ENCODE measurements at regions not wholly inside any gene's neighbourhood (a gene's known extent, or its start where the extent isn't known, plus 50 kb on each side); places are given as distances from the start of the nearest gene placed in this dataset.

DNA sequence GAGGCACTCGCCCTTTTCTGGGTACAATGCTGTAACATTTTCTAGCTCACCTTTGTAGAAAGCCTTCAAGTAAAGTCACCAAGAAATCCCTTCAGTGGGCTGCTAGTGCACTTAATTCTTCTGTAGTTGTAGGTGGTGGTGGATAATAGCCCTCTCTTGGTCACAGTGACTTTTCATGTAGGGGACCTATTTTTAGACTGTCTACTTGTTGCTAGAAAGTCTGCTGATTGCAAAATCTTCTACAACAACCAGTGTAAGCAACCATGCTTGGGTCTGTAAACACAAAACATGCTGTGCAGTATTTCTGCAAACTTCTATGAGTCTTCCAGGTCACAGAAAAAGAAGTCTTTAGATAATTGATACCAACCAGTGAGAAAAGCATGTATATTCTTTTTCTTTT is 55.6 kb downstream of the PBDC1 start:
- DNase-seq: no peak

DNA sequence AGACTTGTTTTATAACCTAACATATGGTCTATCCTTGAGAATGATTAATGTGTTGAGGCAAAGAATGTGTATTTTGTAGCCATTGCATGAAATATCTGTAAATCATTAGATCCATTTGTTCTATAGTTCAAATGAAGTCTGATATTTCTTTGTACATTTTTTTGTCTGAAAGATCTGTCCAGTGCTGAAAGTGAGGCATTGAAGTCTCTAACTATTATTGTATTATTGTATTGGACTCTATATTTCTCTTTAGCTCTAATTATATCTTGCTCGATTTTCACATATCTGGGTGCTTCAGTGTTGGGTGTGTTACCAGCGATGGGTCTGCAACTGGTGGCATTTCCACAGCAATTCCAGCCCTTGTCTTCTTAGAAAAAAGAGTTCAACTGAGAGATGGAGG is 76.0 kb downstream of the PBDC1 start:
- DNase-seq: no peak

DNA sequence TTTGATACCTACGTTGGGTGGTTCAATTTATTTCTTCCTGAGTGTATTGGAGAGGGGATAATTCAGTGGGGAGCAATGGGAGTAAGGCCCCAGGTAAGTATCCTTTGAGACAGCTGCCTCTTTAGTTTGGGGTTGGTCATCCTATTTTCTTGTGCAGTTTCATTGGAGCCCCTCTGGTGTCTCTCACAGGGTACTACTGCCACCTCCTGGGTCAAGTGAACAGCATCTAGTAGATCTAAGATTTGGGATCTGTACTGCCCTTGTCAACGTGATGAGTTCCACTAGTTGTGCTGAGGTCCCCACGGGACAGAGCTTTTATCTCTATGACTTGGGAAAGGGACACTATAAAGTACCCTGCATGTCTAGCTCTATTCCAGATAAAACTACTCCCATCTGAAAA is 80.6 kb downstream of the PBDC1 start:
- peak in 17 of 56 donors; percentile 0 to 15 (median 0) for DNase-seq

DNA sequence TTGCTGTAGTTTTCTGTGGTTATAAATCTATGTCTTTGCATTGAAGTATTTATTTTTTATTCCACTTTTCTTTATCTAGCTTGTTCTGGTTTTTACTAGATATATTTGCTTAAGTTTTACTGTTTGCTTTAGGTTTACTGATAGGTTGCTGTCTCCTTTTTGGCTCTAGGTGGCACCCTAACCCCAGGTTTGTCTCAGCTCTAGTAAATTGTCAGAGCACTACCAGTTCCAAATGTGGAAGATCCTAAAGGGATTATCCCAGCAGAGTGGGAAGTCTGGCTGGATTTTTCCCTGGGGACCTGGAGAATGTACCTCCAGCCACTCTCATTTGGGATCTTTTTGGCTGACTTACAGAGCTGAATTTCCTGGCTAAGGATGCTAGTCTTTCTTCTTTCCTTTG is 106.1 kb downstream of the PBDC1 start:
- peak in 34 of 56 donors; percentile 0 to 60 (median 2) for DNase-seq
